GM11168 (cell line): ENCODE measurements at regions not wholly inside any gene's neighbourhood (a gene's known extent, or its start where the extent isn't known, plus 50 kb on each side); places are given as distances from the start of the nearest gene placed in this dataset.

Source experiments
- in situ Hi-C: fragments of 300-500 bp; cut with MboI; formaldehyde crosslinking; loops from one replicate; pipeline ENCODE4 v1.12.0; 2022; ENCODE audit warnings: low sequenced_read_pairs; ENCODE audit not compliant: unreplicated experiment

GRCh38 chr3:105210141-105210540, 156.6 kb upstream of the ALCAM start:
- in situ Hi-C loops: no loop called here

- in situ Hi-C loops: no loop called here
These were observed 152.1 kb upstream of the ALCAM start for GRCh38 chr3:105214590-105214989.

- in situ Hi-C loops: no loop called here
These were observed 144.1 kb upstream of the ALCAM start for GRCh38 chr3:105222568-105223093.

- in situ Hi-C loops: no loop called here
These were observed 142.9 kb upstream of the ALCAM start for GRCh38 chr3:105223815-105224214.

- in situ Hi-C loops: no loop called here
These were observed 138.0 kb upstream of the ALCAM start for GRCh38 chr3:105228696-105229095.

- in situ Hi-C loops: no loop called here
These were observed 134.2 kb upstream of the ALCAM start for GRCh38 chr3:105232553-105232952.

- in situ Hi-C loops: no loop called here
These were observed 133.7 kb upstream of the ALCAM start for GRCh38 chr3:105233010-105233409.

- in situ Hi-C loops: no loop called here
These were observed 131.5 kb upstream of the ALCAM start for GRCh38 chr3:105235221-105235620.

- in situ Hi-C loops: no loop called here
These were observed 130.9 kb upstream of the ALCAM start for GRCh38 chr3:105235785-105236184.

- in situ Hi-C loops: no loop called here
These were observed 128.3 kb upstream of the ALCAM start for GRCh38 chr3:105238367-105238766.

- in situ Hi-C loops: no loop called here
These were observed 123.6 kb upstream of the ALCAM start for GRCh38 chr3:105243076-105243475.

GRCh38 chr3:105246536-105246935, 120.2 kb upstream of the ALCAM start:
- in situ Hi-C loops: no loop called here

GRCh38 chr3:105253225-105253624, 113.5 kb upstream of the ALCAM start:
- in situ Hi-C loops: no loop called here

GRCh38 chr3:105254154-105254553, 112.6 kb upstream of the ALCAM start:
- in situ Hi-C loops: no loop called here

GRCh38 chr3:105255350-105255749, 111.4 kb upstream of the ALCAM start:
- in situ Hi-C loops: no loop called here

GRCh38 chr3:105259496-105259895, 107.2 kb upstream of the ALCAM start:
- in situ Hi-C loops: no loop called here

- in situ Hi-C loops: no loop called here
These were observed 106.3 kb upstream of the ALCAM start for GRCh38 chr3:105260385-105260784.

GRCh38 chr3:105274536-105274935, 92.2 kb upstream of the ALCAM start:
- in situ Hi-C loops: no loop called here

GRCh38 chr3:105274958-105275357, 91.8 kb upstream of the ALCAM start:
- in situ Hi-C loops: no loop called here

- in situ Hi-C loops: no loop called here
These were observed 89.1 kb upstream of the ALCAM start for GRCh38 chr3:105277656-105278055.

GRCh38 chr3:105278688-105279087, 88.0 kb upstream of the ALCAM start:
- in situ Hi-C loops: no loop called here

GRCh38 chr3:105281989-105282388, 84.7 kb upstream of the ALCAM start:
- in situ Hi-C loops: no loop called here

GRCh38 chr3:105284876-105285275, 81.8 kb upstream of the ALCAM start:
- in situ Hi-C loops: no loop called here
